Hepatocyte (in vitro differentiated cells): ENCODE measurements at regions not wholly inside any gene's neighbourhood (a gene's known extent, or its start where the extent isn't known, plus 50 kb on each side); places are given as distances from the start of the nearest gene placed in this dataset.

Experiments
- CTCF ChIP-seq: fragments of 200-600 bp; sonication (generic); IDR thresholded peaks from 2 replicates; pipeline ENCODE4 v1.5.1; 2016; ENCODE audit warnings: antibody characterized with exemption, mild to moderate bottlenecking; ENCODE audit not compliant: poor library complexity
- EZH2 ChIP-seq: fragments of 200-600 bp; sonication (generic); IDR thresholded peaks from 2 replicates; pipeline ENCODE4 v1.6.1; 2016; ENCODE audit warnings: antibody characterized with exemption, mild to moderate bottlenecking, borderline replicate concordance
- EZH2phosphoT487 ChIP-seq: fragments of 200-600 bp; sonication (generic); IDR thresholded peaks from one replicate; pipeline ENCODE4 v1.6.1; 2018; ENCODE audit warnings: antibody characterized with exemption, mild to moderate bottlenecking, low read depth, moderate library complexity; ENCODE audit not compliant: unreplicated experiment, severe bottlenecking

- TF ChIP-seq CTCF (no peak), EZH2 (no peak), EZH2phosphoT487 (no peak)
Measured at GRCh38 chr4:124015766-124016165, 619.2 kb downstream of the SPRY1 start.
